Urinary bladder (tissue), 3 donors: ENCODE measurements at regions not wholly inside any gene's neighbourhood (a gene's known extent, or its start where the extent isn't known, plus 50 kb on each side); places are given as distances from the start of the nearest gene placed in this dataset.

Source experiments
- DNase-seq: peaks from one replicate; pipeline ENCODE4 v3.0.0-alpha.2; 2015; ENCODE audit errors: extremely low spot score
- H3K27ac ChIP-seq: one replicate; pipeline ENCODE4 v1.5.1; 2013; ENCODE audit warnings: low read depth, mild to moderate bottlenecking, moderate library complexity
- H3K36me3 ChIP-seq: one replicate; pipeline ENCODE4 v1.6.1; 2013; ENCODE audit warnings: mild to moderate bottlenecking, moderate library complexity; ENCODE audit not compliant: insufficient read depth
- H3K4me1 ChIP-seq: one replicate; pipeline ENCODE4 v1.6.1; 2013; ENCODE audit warnings: mild to moderate bottlenecking, moderate library complexity; ENCODE audit not compliant: insufficient read depth
- H3K4me3 ChIP-seq: one replicate; pipeline ENCODE4 v1.5.1; 2013; ENCODE audit warnings: low read depth, low read length
- WGBS: extraction: QIAGEN DNeasy Blood & Tissue Kit; methylation state at CpG from one replicate; pipeline ENCODE4 v1.1.7; 2013; 5-methylcytosine and 5-hydroxymethylcytosine counted together
- donor health status: healthy with polysubstance abuse.
- donor health status: healthy.

- 46% methylated on average over 18 of the region's 18 CpGs for WGBS
- no peak for DNase-seq
- H3K27ac ChIP-seq = no peak overlapping the region
- no peak overlapping the region for H3K4me3 ChIP-seq
- no peaks in the 10 kb centered on the region for H3K4me1 ChIP-seq
- H3K36me3 ChIP-seq = no peaks in the 10 kb centered on the region
Observed at GRCh38 chr10:2145926-2146478, 408.7 kb upstream of the ADARB2 start.

GRCh38 chr10:2145491-2145890, 408.2 kb upstream of the ADARB2 start:
- no peaks in the 10 kb centered on the region for H3K36me3 ChIP-seq
- DNase-seq = no peak
- WGBS = 61% methylated on average over 7 of the region's 7 CpGs
- no peak overlapping the region for H3K27ac ChIP-seq
- no peak overlapping the region for H3K4me3 ChIP-seq
- no peaks in the 10 kb centered on the region for H3K4me1 ChIP-seq

- no peak overlapping the region for H3K4me3 ChIP-seq
- H3K36me3 ChIP-seq = no peaks in the 10 kb centered on the region
- H3K27ac ChIP-seq = no peak overlapping the region
- H3K4me1 ChIP-seq = no peaks in the 10 kb centered on the region
- WGBS = 69% methylated on average over 4 of the region's 4 CpGs
- DNase-seq = no peak
Observed at GRCh38 chr10:2144584-2144983, 407.3 kb upstream of the ADARB2 start.

GRCh38 chr10:2143213-2143835, 406.0 kb upstream of the ADARB2 start:
- DNase-seq = no peak
- Histone ChIP-seq H3K4me1 (no peaks in the 10 kb centered on the region), H3K4me3 (no peak overlapping the region), H3K27ac (no peak overlapping the region), H3K36me3 (no peaks in the 10 kb centered on the region)
- WGBS = 68% methylated on average over 16 of the region's 16 CpGs

GRCh38 chr10:2139746-2140145, 402.4 kb upstream of the ADARB2 start:
- no peaks in the 10 kb centered on the region for H3K36me3 ChIP-seq
- no peaks in the 10 kb centered on the region for H3K4me1 ChIP-seq
- WGBS = 63% methylated on average over 1 of the region's 1 CpG
- H3K4me3 ChIP-seq = no peak overlapping the region
- H3K27ac ChIP-seq = no peak overlapping the region
- DNase-seq = no peak

- whole genome bisulfite sequencing = 91% methylated on average over 4 of the region's 4 CpGs
- no peaks in the 10 kb centered on the region for H3K36me3 ChIP-seq
- DNase-seq = no peak
- no peak overlapping the region for H3K4me3 ChIP-seq
- no peak overlapping the region for H3K27ac ChIP-seq
- no peaks in the 10 kb centered on the region for H3K4me1 ChIP-seq
Observed at GRCh38 chr10:2137549-2138174, 400.3 kb upstream of the ADARB2 start.

- no peak overlapping the region for H3K4me3 ChIP-seq
- 82% methylated on average over 10 of the region's 10 CpGs for WGBS
- no peak for DNase-seq
Observed at GRCh38 chr10:2130705-2131305, 393.5 kb upstream of the ADARB2 start.

GRCh38 chr10:2128991-2129390, 391.7 kb upstream of the ADARB2 start:
- no peak overlapping the region for H3K4me3 ChIP-seq
- H3K36me3 ChIP-seq = no peaks in the 10 kb centered on the region
- H3K4me1 ChIP-seq = no peaks in the 10 kb centered on the region
- no peak for DNase-seq
- no peak overlapping the region for H3K27ac ChIP-seq
- 83% methylated on average over 3 of the region's 3 CpGs for WGBS

More at GRCh38 chr10:2130705-2131305, 393.5 kb upstream of the ADARB2 start:
- no peak overlapping the region for H3K27ac ChIP-seq
- H3K4me1 ChIP-seq = no peaks in the 10 kb centered on the region
- H3K36me3 ChIP-seq = no peaks in the 10 kb centered on the region

GRCh38 chr10:2124135-2124534, 386.8 kb upstream of the ADARB2 start:
- H3K36me3 ChIP-seq = no peaks in the 10 kb centered on the region
- DNase-seq = no peak
- WGBS = 81% methylated on average over 11 of the region's 11 CpGs
- no peaks in the 10 kb centered on the region for H3K4me1 ChIP-seq
- H3K4me3 ChIP-seq = no peak overlapping the region
- no peak overlapping the region for H3K27ac ChIP-seq

GRCh38 chr10:2122431-2123124, 385.3 kb upstream of the ADARB2 start:
- H3K27ac ChIP-seq = no peak overlapping the region
- H3K4me3 ChIP-seq = no peak overlapping the region
- WGBS = 52% methylated on average over 8 of the region's 8 CpGs
- H3K36me3 ChIP-seq = no peaks in the 10 kb centered on the region
- DNase-seq = no peak
- H3K4me1 ChIP-seq = no peaks in the 10 kb centered on the region

- no peak overlapping the region for H3K27ac ChIP-seq
- H3K4me1 ChIP-seq = no peaks in the 10 kb centered on the region
- WGBS = 16% methylated on average over 5 of the region's 5 CpGs
- no peaks in the 10 kb centered on the region for H3K36me3 ChIP-seq
- H3K4me3 ChIP-seq = no peak overlapping the region
- DNase-seq = no peak
Observed at GRCh38 chr10:2121929-2122328, 384.6 kb upstream of the ADARB2 start.

- Histone ChIP-seq H3K36me3 (no peaks in the 10 kb centered on the region), H3K27ac (no peak overlapping the region), H3K4me3 (no peak overlapping the region), H3K4me1 (no peaks in the 10 kb centered on the region)
- 87% methylated on average over 1 of the region's 1 CpG for WGBS
- no peak for DNase-seq
Observed at GRCh38 chr10:2121315-2121714, 384.0 kb upstream of the ADARB2 start.

- DNase-seq = no peak
- Histone ChIP-seq H3K4me1 (no peaks in the 10 kb centered on the region), H3K27ac (no peak overlapping the region), H3K4me3 (no peak overlapping the region), H3K36me3 (no peaks in the 10 kb centered on the region)
- WGBS = 65% methylated on average over 9 of the region's 9 CpGs
Observed at GRCh38 chr10:2120746-2121145, 383.4 kb upstream of the ADARB2 start.

- 85% methylated on average over 6 of the region's 6 CpGs for WGBS
Observed at GRCh38 chr10:2119316-2119715, 382.0 kb upstream of the ADARB2 start.

More at GRCh38 chr10:2119316-2119715, 382.0 kb upstream of the ADARB2 start:
- no peak for DNase-seq
- Histone ChIP-seq H3K4me1 (no peaks in the 10 kb centered on the region), H3K36me3 (no peaks in the 10 kb centered on the region), H3K4me3 (no peak overlapping the region), H3K27ac (no peak overlapping the region)
